IMR-90 (cell line): ENCODE measurements at regions not wholly inside any gene's neighbourhood (a gene's known extent, or its start where the extent isn't known, plus 50 kb on each side); places are given as distances from the start of the nearest gene placed in this dataset.

Source experiments
- ATAC-seq: fragments of 200-7000 bp; cut with Tn5 transposase; 2 replicates; pipeline ENCODE4 v1.9.1; 2020; ENCODE audit warnings: low read depth, mild to moderate bottlenecking, moderate library complexity
- BruUV-seq: library from RNA; stranded (reverse); fragments of 400-500 nt; replicated peaks from 2 replicates; lab custom pipeline; 2021; lab: Mats Ljungman, UMichigan
- CTCF ChIA-PET: fragments of 300-600 bp; formaldehyde crosslinking; extraction: SDS; loops from one replicate; lab custom pipeline; 2021; ENCODE audit warnings: antibody characterized with exemption; lab: Yijun Ruan, JAX
- POLR2A ChIA-PET: fragments of 300-600 bp; sonication (Branson Sonifier 250); formaldehyde crosslinking; loops from one replicate; lab custom pipeline; 2022; ENCODE audit warnings: antibody characterized with exemption; ENCODE audit not compliant: unreplicated experiment; lab: Charles Lee
- DNase-seq: peaks from one replicate; pipeline ENCODE4 v3.0.0; 2013
- H2AFZ ChIP-seq: replicated peaks from 2 replicates; pipeline ENCODE3; 2013; ENCODE audit warnings: low read length, mild to moderate bottlenecking; ENCODE audit not compliant: poor library complexity
- H2AK5ac ChIP-seq: 2 replicates; pipeline ENCODE4 v1.6.1; 2013; ENCODE audit warnings: low read depth, low read length, inconsistent platforms
- H2AK9ac ChIP-seq: replicated peaks from 2 replicates; pipeline ENCODE3; 2013; ENCODE audit warnings: mild to moderate bottlenecking, low read depth, low read length, moderate library complexity; ENCODE audit not compliant: poor library complexity
- H2BK120ac ChIP-seq: 2 replicates; pipeline ENCODE4 v1.6.1; 2013; ENCODE audit warnings: low read depth, low read length, inconsistent platforms
- H2BK15ac ChIP-seq: 3 replicates; pipeline ENCODE4 v1.6.1; 2013; ENCODE audit warnings: low read depth, low read length, inconsistent platforms
- H2BK20ac ChIP-seq: 2 replicates; pipeline ENCODE4 v1.6.1; 2013; ENCODE audit warnings: low read depth, mild to moderate bottlenecking, inconsistent platforms, low read length, moderate library complexity
- H2BK5ac ChIP-seq: 2 replicates; pipeline ENCODE4 v1.6.1; 2013; ENCODE audit warnings: mild to moderate bottlenecking, low read depth, low read length, inconsistent platforms; ENCODE audit not compliant: poor library complexity, severe bottlenecking
- H3K14ac ChIP-seq: replicated peaks from 2 replicates; pipeline ENCODE4 v1.6.1; 2013; ENCODE audit warnings: low read depth, low read length, inconsistent platforms
- H3K18ac ChIP-seq: 2 replicates; pipeline ENCODE4 v1.6.1; 2013; ENCODE audit warnings: low read depth, low read length, control low read depth
- H3K23ac ChIP-seq: 2 replicates; pipeline ENCODE4 v1.6.1; 2013; ENCODE audit warnings: low read depth, low read length, inconsistent platforms
- H3K27ac ChIP-seq: 2 replicates; pipeline ENCODE4 v1.5.1; 2013; ENCODE audit warnings: mild to moderate bottlenecking, control low read depth, low read length; ENCODE audit not compliant: insufficient read depth
- H3K27me3 ChIP-seq: 2 replicates; pipeline ENCODE4 v1.6.1; 2013; ENCODE audit warnings: low read length; ENCODE audit not compliant: control insufficient read depth, insufficient read depth
- H3K36me3 ChIP-seq: 2 replicates; pipeline ENCODE4 v1.6.1; 2013; ENCODE audit warnings: low read length, mixed read lengths; ENCODE audit not compliant: control insufficient read depth, insufficient read depth
- H3K4ac ChIP-seq: 2 replicates; pipeline ENCODE4 v1.6.1; 2013; ENCODE audit warnings: low read depth, low read length, inconsistent platforms
- H3K4me1 ChIP-seq: 2 replicates; pipeline ENCODE4 v1.6.1; 2013; ENCODE audit warnings: low read length, mixed read lengths; ENCODE audit not compliant: control insufficient read depth, insufficient read depth
- H3K4me2 ChIP-seq: 2 replicates; pipeline ENCODE4 v1.6.1; 2013; ENCODE audit warnings: low read depth, mild to moderate bottlenecking, control low read depth, low read length, moderate library complexity
- H3K4me3 ChIP-seq: 2 replicates; pipeline ENCODE4 v1.5.1; 2013; ENCODE audit warnings: low read depth, mild to moderate bottlenecking, control low read depth, low read length, moderate library complexity; ENCODE audit not compliant: insufficient read depth
- H3K56ac ChIP-seq: 2 replicates; pipeline ENCODE4 v1.6.1; 2013; ENCODE audit warnings: low read length, inconsistent platforms; ENCODE audit not compliant: insufficient read depth; ENCODE audit errors: extremely low read depth
- H3K79me1 ChIP-seq, 2 experiments: 2 replicates each; pipeline ENCODE4 v1.6.1; 2013; ENCODE audit warnings: low read length in 2 of 2, inconsistent platforms in 1 of 2, low read depth in 1 of 2
- H3K9ac ChIP-seq: 2 replicates; pipeline ENCODE4 v1.6.1; 2013; ENCODE audit warnings: low read depth, low read length, control low read depth
- H3K9me1 ChIP-seq: 2 replicates; pipeline ENCODE4 v1.6.1; 2013; ENCODE audit warnings: low read length, inconsistent platforms; ENCODE audit not compliant: insufficient read depth
- H3K9me3 ChIP-seq: 2 replicates; pipeline ENCODE4 v1.6.1; 2013; ENCODE audit warnings: low read length; ENCODE audit not compliant: control insufficient read depth, insufficient read depth
- H4K20me1 ChIP-seq: 2 replicates; pipeline ENCODE4 v1.6.1; 2013; ENCODE audit warnings: low read length, inconsistent platforms; ENCODE audit not compliant: insufficient read depth
- H4K5ac ChIP-seq: 2 replicates; pipeline ENCODE4 v1.6.1; 2013; ENCODE audit warnings: mild to moderate bottlenecking, low read depth, low read length, control low read depth
- H4K8ac ChIP-seq, 2 experiments: 2 replicates each; pipeline ENCODE4 v1.6.1; 2013; ENCODE audit warnings: low read depth in 2 of 2, low read length in 2 of 2, control low read depth in 1 of 2, inconsistent platforms in 1 of 2
- H4K91ac ChIP-seq: 2 replicates; pipeline ENCODE4 v1.6.1; 2013; ENCODE audit warnings: low read depth, low read length, inconsistent platforms; ENCODE audit not compliant: insufficient read depth
- CHD1 ChIP-seq: IDR thresholded peaks from 2 replicates; pipeline ENCODE4 v1.6.1; 2012; ENCODE audit warnings: low read depth, low read length, improper control_type of control experiment
- RCOR1 ChIP-seq: IDR thresholded peaks from 2 replicates; pipeline ENCODE4 v1.6.1; 2012; ENCODE audit warnings: mild to moderate bottlenecking, low read length, improper control_type of control experiment; ENCODE audit not compliant: insufficient replicate concordance
- WGBS, 2 experiments: methylation state at CpG; one replicate each; pipeline versions ENCODE4 v1.1.5 to v1.1.7; 2013; ENCODE audit warnings: missing lambda C conversion rate in 2 of 2; ENCODE audit not compliant: insufficient read length in 1 of 2; ENCODE audit errors: extremely low coverage in 2 of 2; 5-methylcytosine and 5-hydroxymethylcytosine counted together
- dilution Hi-C: fragments of 300-500 bp; cut with HindIII; formaldehyde crosslinking; loops from one replicate; pipeline ENCODE4 v1.14.3; 2018; ENCODE audit warnings: low sequenced_read_pairs; ENCODE audit not compliant: unreplicated experiment
- in situ Hi-C: fragments of 300-500 bp; cut with MboI; formaldehyde crosslinking; loops from 3 replicates; pipeline ENCODE4 v1.14.3; 2019; ENCODE audit warnings: low sequenced_read_pairs, inconsistent platforms, mixed read lengths
- intact Hi-C: fragments of 100-400 bp; cut with micrococcal nuclease; formaldehyde crosslinking; loops from 2 replicates; pipeline ENCODE4 v1.10.0; 2022
- TF ChIP-seq, protein P1 (sequence below): conservative IDR thresholded peaks from 2 replicates; pipeline ENCODE4 v1.5.1; 2012; ENCODE audit warnings: mild to moderate bottlenecking, low read depth, low read length, improper control_type of control experiment

DNA sequence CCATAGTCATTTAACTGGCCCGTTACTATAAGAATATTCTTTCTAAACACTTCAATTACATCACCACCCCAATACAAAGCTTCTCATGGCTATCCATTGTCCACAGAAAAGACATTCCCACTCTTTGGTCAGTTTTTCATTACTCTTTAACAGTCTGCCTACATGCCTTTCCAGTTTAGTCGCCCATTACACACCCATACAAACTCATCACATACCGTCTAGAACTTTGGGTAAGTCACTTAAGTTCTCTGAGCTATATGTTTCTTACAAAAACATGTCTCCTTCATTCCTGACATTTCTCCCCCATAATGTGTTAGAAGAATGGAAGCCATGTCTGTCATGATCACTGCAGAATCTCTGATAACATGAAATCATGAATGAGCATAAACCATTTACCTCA, 108.2 kb upstream of the STK17B start:
- H2AFZ ChIP-seq: no peak overlapping the region
- H3K79me1 ChIP-seq: peaks cover 2 to 3% of the 10 kb centered on the region in 2 experiments; a peak in 2 of 4 replicates
- no peak overlapping the region for H3K9ac ChIP-seq
- TF ChIP-seq CHD1 (no peak), RCOR1 (no peak)
- TF ChIP-seq, protein P1, sequence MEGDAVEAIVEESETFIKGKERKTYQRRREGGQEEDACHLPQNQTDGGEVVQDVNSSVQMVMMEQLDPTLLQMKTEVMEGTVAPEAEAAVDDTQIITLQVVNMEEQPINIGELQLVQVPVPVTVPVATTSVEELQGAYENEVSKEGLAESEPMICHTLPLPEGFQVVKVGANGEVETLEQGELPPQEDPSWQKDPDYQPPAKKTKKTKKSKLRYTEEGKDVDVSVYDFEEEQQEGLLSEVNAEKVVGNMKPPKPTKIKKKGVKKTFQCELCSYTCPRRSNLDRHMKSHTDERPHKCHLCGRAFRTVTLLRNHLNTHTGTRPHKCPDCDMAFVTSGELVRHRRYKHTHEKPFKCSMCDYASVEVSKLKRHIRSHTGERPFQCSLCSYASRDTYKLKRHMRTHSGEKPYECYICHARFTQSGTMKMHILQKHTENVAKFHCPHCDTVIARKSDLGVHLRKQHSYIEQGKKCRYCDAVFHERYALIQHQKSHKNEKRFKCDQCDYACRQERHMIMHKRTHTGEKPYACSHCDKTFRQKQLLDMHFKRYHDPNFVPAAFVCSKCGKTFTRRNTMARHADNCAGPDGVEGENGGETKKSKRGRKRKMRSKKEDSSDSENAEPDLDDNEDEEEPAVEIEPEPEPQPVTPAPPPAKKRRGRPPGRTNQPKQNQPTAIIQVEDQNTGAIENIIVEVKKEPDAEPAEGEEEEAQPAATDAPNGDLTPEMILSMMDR: no peak
- H3K56ac ChIP-seq: no peak overlapping the region
- peak overlapping the region; percentile 22; the same call in 1 of the 2 replicates for H3K14ac ChIP-seq
- no peak overlapping the region for H3K4me2 ChIP-seq
- BruUV-seq: no TSS peak
- ATAC-seq (no peak), DNase-seq (peak; percentile 60)
- peak overlapping the region; percentile 61; the same call in 1 of the 2 replicates for H2BK20ac ChIP-seq
- 83% methylated on average over 1 of the region's 3 CpGs; no CpG with 5 or more reads in 1 of the 2 experiments for WGBS, 2 experiments
- H4K8ac ChIP-seq: peak overlapping the region in 1 of 2 experiments; percentile 23; a peak in 1 of 4 replicates
- H3K36me3 ChIP-seq: no peaks in the 10 kb centered on the region
- H3K4me3 ChIP-seq: no peak overlapping the region
- POLR2A ChIA-PET: no interaction called here
- H2BK5ac ChIP-seq: peak overlapping the region; percentile 54
- peaks cover 15% of the 10 kb centered on the region for H3K4me1 ChIP-seq
- 0 out of 2 replicates have a peak overlapping the region, but pooled peaks have one; percentile 36 for H2AK5ac ChIP-seq
- CTCF ChIA-PET: interaction anchor here (2.1 kb wide), 1 partner anchor 201 kb away, joined by 10 read pairs; no protein-coding TSS in a partner anchor
- H3K27me3 ChIP-seq: no peaks in the 10 kb centered on the region
- H2BK120ac ChIP-seq: peak overlapping the region; percentile 49; the same call in 1 of the 2 replicates
- H3K27ac ChIP-seq: no peak overlapping the region
- peak overlapping the region; percentile 41; the same call in 1 of the 2 replicates for H3K4ac ChIP-seq
- dilution Hi-C loops: no loop called here
- peak overlapping the region; percentile 13; the same call in 1 of the 2 replicates for H3K18ac ChIP-seq
- H2BK15ac ChIP-seq: peak overlapping the region; percentile 69; the same call in 1 of the 3 replicates
- in situ Hi-C loops: no loop called here
- intact Hi-C loops: loop anchor here (10.0 kb wide), 1 partner anchor 55 kb away; no protein-coding TSS in a partner anchor
- H3K23ac ChIP-seq: peak overlapping the region; percentile 16; the same call in 1 of the 2 replicates
- H4K20me1 ChIP-seq: no peaks in the 10 kb centered on the region
- H3K9me3 ChIP-seq: no peaks in the 10 kb centered on the region
- no peak overlapping the region; the same call in 1 of the 2 replicates for H4K5ac ChIP-seq
- H3K9me1 ChIP-seq: peaks cover 9% of the 10 kb centered on the region
- H2AK9ac ChIP-seq: no peak overlapping the region
- no peak overlapping the region for H4K91ac ChIP-seq
